ENCODE measurements at regions not wholly inside any gene's neighbourhood (a gene's known extent, or its start where the extent isn't known, plus 50 kb on each side); places are given as distances from the start of the nearest gene placed in this dataset.
A peak's percentile ranks its signal among the peaks of the same experiment; 100 is the strongest.

- TF ChIP-seq CTCF (IDR thresholded peaks at IDR 0.05; ENCODE audit: insufficient read depth, missing control alignments): no peak
- FAIRE-seq: no peak
- no peak for DNase-seq (ENCODE audit: insufficient read length, low spot score)
Measured at GRCh38 chr1:65062339-65062738, 85.7 kb upstream of the AK4 start.

- DNase-seq (ENCODE audit: insufficient read length, low spot score) (no peak), FAIRE-seq (no peak)
- TF ChIP-seq CTCF (IDR thresholded peaks at IDR 0.05; ENCODE audit: insufficient read depth, missing control alignments): peak; percentile 21
Measured at GRCh38 chr1:65063025-65063424, 85.0 kb upstream of the AK4 start.

GRCh38 chr1:65064981-65065380, 83.0 kb upstream of the AK4 start:
- DNase-seq (ENCODE audit: insufficient read length, low spot score): no peak
- no peak for TF ChIP-seq CTCF (IDR thresholded peaks at IDR 0.05; ENCODE audit: insufficient read depth, missing control alignments)
- FAIRE-seq: no peak

DNA sequence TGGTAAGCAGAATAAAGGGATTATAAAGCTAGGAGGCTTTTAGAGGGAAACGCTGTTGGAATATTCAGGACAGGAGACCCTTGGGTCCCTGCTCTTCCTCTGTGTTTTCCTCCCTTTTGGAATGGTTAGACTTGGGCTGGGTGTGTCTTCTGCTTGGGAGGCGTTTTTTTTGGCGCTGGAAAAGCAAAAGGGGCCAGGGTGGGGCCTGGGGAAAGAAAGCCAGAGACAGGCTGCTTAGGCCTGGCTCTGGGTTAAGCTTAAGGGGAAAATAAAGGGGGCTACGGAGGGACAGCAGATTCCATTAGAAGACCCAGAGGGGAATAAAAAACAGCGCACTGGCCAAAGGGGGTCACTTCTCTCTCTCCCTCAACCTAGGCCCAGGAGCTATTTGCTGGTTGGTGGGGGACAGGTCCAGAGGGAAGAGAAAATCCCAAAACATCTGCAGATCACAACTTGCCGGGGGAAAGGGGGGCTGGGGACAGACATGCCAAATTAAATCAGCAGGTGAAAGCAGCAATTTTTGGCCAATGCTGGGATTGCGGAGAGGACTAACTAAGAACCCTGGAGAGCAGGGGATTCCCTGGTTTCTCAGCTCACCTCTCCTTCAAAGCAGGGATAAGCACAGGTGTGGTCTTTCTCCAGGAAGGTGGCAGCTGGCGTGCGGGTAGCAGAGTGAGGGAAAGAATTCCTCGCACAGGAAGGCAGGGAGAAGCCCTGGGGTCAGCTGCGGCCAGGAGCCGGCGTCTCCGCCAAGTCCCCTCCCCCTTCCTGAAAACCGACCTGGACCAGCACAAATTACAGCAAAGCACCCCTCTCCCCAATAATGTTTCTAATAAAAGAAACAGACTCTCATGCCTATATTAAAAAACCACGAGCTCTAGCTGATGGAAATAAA, 82.2 kb upstream of the AK4 start:
- FAIRE-seq (no peak), DNase-seq (ENCODE audit: insufficient read length, low spot score) (no peak)
- TF ChIP-seq CTCF (IDR thresholded peaks at IDR 0.05; ENCODE audit: insufficient read depth, missing control alignments): no peak

DNA sequence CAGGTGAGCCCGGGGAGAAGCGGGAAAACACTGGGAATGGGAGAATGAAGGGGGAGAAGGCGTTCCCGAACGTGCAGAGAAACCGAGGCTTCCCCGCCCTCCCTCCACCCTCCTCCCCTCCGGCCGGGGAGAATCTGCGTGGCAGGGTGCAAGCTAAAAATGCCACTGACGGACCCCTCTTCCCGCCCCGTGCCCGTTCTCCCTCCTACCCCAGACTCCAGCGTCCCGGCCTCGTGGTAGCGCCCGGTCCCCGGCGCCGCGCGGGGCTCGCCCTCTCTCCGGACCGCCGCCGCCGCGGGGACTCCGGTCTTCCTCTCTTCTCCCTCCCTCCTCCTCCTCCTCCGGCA, 81.6 kb upstream of the AK4 start:
- no peak for TF ChIP-seq CTCF (IDR thresholded peaks at IDR 0.05; ENCODE audit: insufficient read depth, missing control alignments)
- FAIRE-seq (no peak), DNase-seq (ENCODE audit: insufficient read length, low spot score) (no peak)

DNA sequence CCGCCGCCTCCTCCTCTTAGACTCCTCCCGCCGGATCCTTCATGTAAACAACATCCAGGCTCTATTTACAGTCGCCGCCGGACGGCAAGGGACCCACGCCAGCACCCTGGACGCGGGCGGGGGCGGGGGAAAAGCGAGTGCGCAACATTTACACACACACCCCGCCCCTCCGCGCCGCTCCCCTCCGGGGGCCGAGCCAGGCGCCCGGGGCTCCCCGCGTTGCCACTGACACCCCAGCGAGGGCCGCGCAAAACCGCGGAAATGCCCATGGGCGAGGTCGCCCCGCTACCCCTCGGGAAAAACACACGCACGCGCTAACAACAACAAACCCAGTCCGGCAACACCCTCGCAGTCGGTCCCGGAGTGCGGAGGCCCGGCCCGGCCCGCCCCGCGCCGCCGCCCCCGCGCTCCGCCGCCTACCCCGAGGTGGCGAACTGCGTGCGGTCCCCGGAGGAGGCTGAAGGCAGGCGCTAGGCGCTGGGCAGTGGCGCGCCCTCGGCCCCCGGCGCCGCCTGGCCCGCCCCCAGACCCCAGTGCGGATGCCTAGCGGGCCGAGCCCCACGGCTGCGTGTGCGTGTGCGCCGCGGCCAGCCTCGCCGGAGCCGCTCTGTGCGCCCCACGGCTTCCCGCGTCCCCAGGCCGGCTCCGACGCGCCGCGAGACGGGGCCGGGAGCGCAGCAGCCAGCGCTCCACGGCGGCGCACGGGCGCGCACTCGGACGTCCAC, 81.1 kb upstream of the AK4 start:
- no peak for DNase-seq (ENCODE audit: insufficient read length, low spot score)
- no peak for TF ChIP-seq CTCF (IDR thresholded peaks at IDR 0.05; ENCODE audit: insufficient read depth, missing control alignments)
- FAIRE-seq: no peak
